Posterior vena cava (tissue), 2 donors: ENCODE measurements at regions not wholly inside any gene's neighbourhood (a gene's known extent, or its start where the extent isn't known, plus 50 kb on each side); places are given as distances from the start of the nearest gene placed in this dataset.

ENCODE experiments used
- DNase-seq: peaks from one replicate; pipeline ENCODE4 v3.0.0-alpha.2; 2020; ENCODE audit warnings: low spot score
- intact Hi-C, 2 donors: fragments of 100-400 bp; cut with DNase I; formaldehyde crosslinking; loops; one replicate each; pipeline versions ENCODE4 v1.14.1 to v1.14.2; 2022 to 2023
- donor health status: DM: yes; HTN: yes; CAD: no.
- donor health status: DM: yes; HTN: yes; CAD: no.

DNA sequence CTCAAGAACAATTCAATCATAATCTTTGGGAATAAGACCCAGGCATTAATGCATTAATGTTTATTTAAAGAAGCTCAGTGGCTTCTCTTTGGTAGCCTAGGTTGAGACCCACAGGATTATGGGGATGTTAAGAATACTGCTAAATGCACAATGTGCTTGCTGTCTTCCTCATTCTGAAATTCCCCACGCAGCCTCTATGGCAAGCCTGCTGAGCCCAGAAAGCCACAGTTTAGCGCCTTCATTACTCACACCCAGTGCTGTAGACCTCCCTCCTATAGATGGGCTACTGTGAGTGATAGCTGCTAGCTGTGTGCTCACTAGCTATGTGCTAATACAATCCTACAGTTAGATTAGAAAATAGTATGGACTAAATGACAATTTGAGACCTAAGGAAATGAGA is 90.6 kb downstream of the TNFSF13B start:
- DNase-seq = no peak
- intact Hi-C loops = no loop called here

DNA sequence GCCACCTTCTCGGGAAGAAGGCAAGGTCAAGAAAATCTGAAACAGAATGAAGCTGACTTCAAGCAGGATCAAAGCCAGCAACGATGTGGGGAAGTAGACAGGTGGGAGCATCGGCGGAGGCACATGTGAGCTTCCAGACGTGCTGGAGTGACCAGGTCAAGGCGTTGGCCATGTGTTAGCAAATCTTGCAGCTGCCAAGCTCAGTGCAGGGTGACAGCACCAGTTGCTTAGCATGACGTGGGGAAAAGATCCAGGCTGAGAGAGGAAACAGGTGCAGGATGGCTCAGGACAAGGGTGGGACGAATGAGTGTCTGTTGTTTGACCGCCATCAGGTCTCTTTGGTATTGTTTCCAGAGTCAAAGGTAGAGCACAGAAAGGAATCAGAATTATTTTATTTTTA is 92.3 kb downstream of the TNFSF13B start:
- intact Hi-C loops = no loop called here
- no peak for DNase-seq

DNA sequence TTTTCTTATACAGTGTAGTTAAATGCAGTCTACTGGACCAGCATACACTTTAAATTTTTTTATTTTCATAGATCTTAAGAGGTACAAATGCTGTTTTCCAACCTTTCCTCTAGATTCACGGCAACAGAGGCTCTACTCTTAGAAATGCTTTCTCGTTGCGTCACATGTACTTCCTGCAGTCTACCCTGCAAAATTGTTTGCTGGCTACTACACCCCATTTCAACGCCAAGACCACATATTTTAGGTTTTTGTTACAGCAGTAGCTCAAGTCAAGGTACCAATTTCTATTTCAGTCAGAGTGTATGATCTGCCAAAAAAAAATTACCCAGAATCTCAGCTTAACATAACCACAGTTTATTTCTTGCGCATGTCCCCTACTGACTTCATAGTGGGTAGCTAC is 94.1 kb downstream of the TNFSF13B start:
- intact Hi-C loops = no loop called here
- no peak for DNase-seq

DNA sequence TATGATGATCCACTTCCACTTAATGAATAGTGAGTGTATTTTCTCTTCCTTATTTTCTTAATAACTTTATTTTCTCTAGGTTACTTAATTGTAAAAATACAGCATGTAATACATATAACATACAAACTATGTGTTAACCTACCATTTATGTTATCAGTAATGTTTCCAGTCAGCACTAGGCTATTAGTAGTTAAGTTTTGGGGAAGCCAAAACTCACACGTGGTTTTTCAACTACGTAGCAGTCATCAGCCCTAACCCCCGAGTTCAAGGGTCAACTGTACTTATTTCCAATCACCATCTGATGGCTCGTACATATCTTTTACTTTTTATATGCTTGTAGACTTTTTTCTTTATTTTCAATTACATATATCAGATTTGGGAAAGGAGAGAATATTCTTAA is 95.7 kb downstream of the TNFSF13B start:
- intact Hi-C loops = no loop called here
- DNase-seq = no peak

DNA sequence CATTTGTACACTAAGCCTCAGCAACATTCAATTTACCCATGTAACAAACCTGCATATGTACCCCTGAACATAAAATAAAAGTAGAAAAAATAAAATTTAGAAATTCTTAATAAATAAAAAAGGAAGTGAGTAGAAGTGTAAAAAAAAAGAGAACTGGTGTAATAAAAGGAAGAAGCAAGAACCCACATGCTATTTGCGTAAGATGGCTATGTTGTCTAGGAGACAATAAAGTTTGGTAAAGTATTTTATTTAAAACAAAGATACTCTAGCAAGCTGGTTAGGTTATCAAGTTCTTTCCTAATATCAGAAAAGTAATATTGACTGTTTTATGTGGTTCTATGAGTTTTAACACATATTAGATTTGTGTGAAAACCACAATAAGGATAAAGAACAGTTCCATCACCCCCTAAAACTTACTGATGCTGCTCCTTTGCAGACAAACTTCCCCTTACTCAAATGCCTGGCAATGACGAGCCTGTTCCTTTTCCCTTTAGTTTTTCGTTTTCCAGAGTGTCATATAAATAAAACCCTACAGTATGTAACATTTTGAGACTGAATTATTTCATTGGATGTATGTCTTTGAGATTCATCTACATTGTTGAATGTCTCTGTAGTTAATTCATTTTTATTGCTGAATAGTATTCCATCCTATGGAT is 98.9 kb downstream of the TNFSF13B start:
- no peak for DNase-seq
- intact Hi-C loops = no loop called here

DNA sequence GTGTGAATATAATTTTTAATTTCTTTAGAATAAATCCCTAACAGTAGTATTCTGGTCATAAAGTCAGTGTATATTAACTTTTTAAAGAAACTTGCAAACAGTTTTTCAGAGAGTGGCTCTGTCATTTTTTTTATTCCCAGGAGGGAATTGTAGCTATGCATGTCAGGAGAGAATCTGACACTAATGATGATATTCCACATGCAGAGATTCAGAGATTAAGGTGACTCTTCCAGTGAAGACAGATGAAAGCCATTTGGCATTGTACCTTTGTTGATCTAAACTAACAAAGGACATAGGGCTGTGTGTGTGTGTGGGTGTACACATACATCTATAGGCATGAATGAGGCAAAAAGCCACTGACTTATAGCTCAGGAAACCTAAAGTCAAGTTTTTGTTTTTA is 99.9 kb downstream of the TNFSF13B start:
- intact Hi-C loops = no loop called here
- DNase-seq = no peak

DNA sequence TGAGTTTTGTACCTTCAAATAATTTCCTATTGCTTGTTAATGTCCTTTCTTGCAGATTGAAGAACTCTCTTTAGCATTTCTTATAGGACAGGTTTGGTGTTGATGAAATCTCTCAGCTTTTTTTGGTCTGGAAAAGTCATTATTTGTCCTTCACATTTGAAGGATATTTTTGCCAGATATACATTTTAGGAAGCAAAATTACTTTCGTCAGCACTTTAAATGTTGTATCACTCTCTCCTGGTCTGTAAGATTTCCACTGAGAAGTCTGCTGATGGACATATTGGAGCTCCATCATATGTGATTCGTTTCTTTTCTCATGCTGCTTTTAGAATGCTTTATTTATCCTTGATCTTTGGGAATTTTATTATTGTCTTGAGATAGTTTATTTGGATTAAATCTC is 105.5 kb downstream of the TNFSF13B start:
- no peak for DNase-seq
- intact Hi-C loops = no loop called here

DNA sequence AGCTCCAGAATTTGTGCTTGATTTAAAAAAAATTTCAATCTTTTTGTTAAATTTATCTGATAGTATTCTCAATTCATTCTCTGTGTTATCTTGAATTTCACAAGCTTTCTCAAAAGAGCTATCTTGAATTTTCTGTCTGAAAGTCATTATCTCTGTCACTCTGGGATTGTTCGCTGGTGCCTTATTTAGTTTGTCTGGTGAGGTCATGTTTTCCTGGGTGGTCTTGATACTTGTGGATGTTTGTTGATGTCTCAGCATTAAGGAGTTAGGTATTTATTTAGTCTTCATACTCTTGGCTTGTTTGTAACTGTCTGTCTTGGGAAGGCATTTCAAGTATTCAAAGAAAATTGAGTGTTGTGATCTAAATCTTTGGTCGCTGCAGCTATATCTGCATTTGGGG is 106.3 kb downstream of the TNFSF13B start:
- intact Hi-C loops = no loop called here

DNA sequence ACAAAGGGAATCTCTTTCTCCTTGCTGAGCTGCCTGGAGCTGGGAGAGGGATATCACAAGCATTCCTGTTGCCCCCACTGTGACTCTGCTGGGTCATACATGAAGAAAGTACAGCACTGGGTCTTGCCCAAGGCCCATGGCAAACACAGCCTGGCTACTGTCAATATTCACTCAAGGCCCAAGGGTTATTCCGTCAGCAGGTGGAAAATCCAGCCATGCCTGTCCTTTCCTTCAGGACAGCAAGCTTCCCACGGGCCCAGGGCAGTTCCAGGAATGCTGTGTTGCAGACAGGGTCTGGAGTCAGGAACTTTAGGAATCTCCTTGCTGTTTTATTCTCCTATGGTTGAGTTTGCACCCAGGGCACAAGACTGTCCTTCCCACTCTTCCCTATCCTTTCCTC is 106.8 kb downstream of the TNFSF13B start:
- DNase-seq = no peak
- intact Hi-C loops = no loop called here

More for the DNA sequence above, 106.3 kb downstream of the TNFSF13B start:
- DNase-seq = no peak

DNA sequence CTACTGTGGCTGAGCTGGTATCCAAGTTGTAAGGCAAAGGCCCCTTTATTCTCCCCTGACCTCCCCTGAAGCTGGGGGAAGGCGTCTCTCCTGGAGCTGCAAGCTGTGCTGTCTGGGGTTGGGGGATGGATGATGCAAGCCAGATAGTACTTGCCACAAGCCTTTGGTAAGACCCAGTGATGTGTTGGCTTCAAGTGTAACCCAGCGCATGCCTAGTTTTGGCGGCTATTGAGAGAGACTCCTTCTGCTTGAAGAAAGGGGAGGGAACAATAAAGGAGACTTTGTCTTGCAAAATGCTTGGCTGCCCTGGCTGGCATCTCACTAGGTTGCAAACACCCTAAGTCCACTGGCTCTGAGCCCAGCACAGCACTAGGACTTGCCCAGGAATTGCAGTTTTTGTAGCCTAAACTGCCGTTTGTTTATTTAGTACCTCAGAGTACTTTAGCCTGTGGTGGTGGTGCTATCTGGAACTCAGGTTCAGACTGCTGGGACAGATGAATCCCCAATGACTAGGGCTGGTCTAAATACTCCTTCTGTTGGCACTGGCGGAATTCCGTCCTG is 108.2 kb downstream of the TNFSF13B start:
- intact Hi-C loops = no loop called here
- peak; percentile 66 for DNase-seq

DNA sequence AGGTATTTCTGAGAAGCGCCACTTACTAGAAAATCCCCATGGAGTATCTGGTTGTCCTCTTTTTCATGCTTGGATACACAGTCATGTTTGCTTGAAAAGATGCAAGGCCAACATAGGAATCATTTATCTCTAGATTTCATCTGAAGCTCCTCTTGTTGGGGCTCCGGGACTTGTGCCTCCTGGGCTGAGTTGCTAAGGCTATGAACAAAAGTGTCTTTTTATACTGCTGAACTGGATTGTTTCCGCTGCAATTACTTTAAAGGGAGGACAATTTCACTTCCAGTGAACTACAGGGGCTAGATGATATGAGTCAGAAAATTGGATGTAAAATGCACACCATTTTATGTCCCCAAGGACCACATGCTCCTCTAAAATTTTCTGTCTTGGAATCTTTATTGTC is 114.1 kb downstream of the TNFSF13B start:
- DNase-seq = no peak
- intact Hi-C loops = no loop called here

DNA sequence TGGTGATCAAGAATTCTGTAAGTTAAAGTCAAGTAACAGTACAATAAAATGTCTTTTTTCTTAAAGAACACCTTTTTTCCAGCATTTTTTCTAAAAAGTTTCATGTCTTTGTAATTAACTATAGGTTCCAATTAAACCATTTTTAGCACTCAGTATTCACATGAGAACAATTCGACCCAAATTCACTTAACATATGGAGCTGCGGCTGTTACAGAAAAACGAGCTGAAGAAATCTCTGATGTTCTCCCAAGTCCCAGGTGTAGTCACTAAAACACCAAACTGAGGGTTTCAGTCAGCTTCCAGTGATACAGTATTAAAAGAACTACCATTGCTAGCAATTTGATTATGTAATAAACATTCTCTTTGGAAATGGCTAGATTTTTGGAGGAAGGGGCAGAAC is 117.6 kb downstream of the TNFSF13B start:
- intact Hi-C loops = no loop called here
- no peak for DNase-seq

DNA sequence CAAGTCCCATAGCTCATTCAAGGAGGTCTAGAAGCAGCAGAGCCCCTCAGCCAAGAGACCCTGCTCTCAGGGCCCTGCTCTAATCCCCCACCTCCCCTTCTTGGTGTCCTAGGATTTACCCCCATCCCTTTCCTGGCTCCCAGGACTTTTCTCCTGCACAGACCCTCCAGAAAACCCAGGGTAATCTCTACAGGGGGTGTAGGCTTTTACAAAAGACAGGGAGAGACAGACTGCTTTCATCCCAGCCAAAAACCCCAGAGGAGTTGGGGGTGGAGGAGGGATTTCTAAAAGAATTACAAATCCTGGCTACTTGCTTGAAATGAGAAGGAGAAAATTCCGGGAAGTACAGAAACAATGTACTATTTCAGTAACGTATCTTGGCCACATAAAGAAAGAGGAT is 133.3 kb downstream of the TNFSF13B start:
- DNase-seq = no peak
- intact Hi-C loops = no loop called here

DNA sequence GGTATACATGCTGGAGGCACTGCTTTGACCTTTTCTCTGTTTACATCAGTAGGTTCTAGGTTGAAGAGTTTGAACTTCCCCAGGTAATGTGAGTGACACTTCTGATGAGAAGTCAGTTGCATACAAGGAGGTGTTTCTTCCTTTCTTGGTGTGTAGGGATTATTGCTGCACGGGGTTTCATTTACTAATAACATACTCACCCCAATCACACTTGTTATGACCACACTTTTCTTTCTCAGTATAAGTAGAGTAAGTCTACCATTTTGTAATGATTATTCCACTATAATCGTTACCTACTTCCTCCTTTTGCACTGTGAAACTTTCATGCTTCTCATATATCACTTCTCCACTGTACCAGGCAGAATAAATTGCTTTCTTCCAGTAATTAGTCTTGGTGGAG is 138.0 kb downstream of the TNFSF13B start:
- intact Hi-C loops = no loop called here
- DNase-seq = no peak

DNA sequence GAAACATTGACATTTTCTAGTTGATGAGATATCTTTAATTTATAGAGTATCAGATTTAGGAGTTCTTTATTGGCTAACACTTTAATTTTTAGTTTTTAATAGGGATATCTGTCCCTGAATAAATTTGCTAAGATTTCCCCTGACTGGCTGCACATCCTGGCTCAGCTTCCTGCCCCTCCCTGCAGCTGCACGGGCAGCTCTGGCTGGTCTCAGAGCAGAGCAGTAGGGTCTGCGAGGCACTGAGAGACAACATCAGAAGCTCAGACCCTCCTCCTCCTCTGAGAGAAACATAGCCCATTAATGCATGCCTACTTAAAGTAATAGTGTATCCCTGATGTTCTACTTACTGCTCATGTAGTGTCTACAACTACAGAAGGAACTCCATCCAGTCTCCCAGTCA is 139.2 kb downstream of the TNFSF13B start:
- DNase-seq = no peak
- intact Hi-C loops = no loop called here

DNA sequence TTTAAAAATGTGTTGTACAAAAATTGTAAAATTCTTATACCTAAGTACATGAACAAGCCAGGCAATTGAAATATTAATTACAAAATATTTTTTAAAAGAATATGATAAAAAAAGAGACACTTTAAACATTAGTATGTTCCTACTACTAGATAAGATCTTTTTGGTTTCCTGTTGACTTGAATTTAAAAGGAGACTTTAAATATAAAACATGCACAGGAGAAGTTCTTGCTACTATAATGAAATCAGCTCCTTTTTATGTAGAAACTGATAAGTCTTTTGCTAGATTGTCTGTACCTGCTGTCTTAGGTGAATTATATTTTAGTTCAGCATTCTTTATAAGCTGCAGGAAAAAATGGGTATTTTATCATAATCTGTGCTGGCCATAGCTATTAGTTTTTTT is 140.2 kb downstream of the TNFSF13B start:
- no peak for DNase-seq
- intact Hi-C loops = no loop called here

DNA sequence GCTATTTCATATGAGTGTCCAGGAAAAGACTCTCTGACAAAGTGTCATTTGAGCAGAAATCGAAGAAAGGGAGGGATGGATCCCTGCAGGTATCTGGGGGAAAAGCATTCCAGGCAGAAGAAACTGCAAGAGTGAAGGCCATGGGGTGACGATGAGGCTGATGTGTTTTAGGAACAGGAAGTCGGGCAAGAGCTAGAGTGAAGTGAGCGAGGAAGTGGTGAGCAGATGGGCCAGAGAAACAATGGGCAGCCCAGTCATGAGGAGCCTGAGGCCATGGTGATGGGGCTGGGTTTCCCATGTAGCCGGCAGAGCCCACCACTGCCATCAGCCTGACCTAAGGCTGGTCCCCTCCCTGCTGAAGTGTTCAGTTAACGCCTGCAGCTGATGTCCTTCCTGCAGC is 150.2 kb downstream of the TNFSF13B start:
- intact Hi-C loops = no loop called here
- DNase-seq = no peak

DNA sequence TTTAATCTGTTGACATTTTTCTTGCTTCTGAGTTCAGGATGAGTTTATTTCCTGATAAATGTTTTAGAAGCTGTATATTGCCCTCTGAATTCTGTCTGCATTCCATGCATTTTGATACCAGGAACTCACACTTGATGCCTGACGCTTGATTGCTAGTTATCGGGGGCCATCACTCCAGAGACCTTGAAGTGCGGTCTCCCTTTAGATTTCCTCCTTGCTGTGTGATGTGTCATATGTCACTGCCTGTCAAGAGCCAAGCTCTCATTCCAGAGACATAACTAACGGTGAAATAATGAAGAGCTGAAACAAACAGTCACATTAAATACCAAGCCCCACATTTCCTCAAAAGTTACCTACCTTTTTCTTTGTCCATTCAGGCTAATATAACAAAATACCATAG is 155.5 kb downstream of the TNFSF13B start:
- no peak for DNase-seq
- intact Hi-C loops = no loop called here

DNA sequence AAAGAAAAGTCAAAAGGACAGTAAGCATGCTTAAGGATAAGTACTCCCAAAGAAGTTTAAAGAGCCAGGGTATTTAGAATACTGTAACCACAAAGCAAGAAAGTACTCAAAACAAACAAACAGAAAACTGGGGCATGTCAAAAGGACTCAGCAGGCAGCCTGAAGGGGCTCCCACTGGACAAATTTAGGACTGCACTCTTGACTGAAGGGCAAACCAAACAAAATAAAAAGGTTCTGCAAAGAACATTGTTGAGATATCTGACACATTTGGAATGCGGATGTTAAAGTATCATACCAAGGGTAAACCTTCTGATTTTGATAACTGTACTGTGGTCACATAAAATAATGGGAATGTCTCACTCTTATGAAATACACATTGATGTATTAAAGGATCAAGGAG is 157.4 kb downstream of the TNFSF13B start:
- DNase-seq = no peak
- intact Hi-C loops = no loop called here

DNA sequence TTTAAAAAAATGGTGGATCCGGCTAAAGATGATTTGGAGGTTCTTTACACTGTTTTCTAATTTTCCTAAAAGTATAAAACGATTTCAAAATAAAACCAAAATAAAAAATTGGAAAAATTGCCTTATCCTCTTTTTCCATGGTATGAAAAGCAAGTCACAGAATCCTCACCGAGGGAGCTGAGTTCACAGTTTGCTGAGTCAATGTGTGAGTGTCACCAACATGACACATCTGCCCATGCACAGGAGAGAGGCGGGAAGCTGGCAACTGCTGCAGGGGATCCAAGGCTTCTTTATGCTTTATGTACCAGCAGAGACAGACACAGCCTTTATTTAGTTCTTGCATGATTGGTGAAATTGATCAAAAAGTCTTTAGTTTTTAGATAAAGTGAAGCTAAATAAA is 157.8 kb downstream of the TNFSF13B start:
- no peak for DNase-seq
- intact Hi-C loops = no loop called here

DNA sequence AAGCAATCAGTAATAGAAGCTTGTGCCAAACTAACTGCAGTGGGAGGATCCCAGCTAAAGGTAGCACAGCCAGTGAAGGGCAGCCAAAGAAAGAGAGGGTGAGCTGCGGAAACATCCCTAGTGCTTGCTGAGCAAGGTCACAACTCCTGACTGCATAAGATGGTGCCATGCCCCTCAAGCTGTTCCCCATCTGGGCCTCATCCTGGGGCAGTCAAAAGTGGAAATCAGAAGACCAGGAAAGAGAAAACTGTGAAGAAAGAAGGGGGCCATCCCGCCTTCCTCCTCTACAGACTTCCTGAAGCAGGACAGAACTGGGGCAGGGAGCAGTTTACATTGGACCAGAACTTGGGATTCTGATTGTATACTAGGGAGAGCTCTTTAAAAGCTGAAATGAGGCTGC is 159.2 kb downstream of the TNFSF13B start:
- DNase-seq = no peak
- intact Hi-C loops = no loop called here
